NCI-H82 treated with DMSO at 0.1 percent for 48 hours (cell line): ENCODE measurements at regions not wholly inside any gene's neighbourhood (a gene's known extent, or its start where the extent isn't known, plus 50 kb on each side); places are given as distances from the start of the nearest gene placed in this dataset.
"Not testable (repeated sequence)": the region's sequence is repeated elsewhere in the genome, so short reads cannot be mapped to it uniquely, and the experiment has no call there.

Experiments used
- DNase-seq: peaks from one replicate; lab custom pipeline; 2025; ENCODE audit not compliant: unreplicated experiment; lab: John Stamatoyannopoulos, UW

DNA sequence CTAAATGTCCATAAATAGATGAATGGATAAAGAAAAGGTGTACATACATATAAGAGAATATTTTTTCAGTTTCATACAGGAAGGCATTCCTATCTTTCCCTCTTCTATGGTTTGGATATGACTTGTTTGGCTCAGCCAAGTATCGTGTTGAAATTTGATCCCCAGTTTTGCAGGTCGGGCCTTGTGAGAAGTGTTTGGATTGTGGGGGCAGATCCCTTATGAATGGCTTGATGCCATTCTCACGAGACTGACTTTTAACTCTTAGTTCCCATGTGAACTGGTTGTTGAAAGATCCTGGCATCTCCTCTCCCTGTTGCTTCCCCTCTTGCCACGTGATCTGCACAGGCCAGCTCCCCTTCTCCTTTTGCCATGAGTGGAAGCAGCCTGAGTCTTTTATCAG lies 421.1 kb upstream of the FTMT start:
- DNase-seq: no peak

DNA sequence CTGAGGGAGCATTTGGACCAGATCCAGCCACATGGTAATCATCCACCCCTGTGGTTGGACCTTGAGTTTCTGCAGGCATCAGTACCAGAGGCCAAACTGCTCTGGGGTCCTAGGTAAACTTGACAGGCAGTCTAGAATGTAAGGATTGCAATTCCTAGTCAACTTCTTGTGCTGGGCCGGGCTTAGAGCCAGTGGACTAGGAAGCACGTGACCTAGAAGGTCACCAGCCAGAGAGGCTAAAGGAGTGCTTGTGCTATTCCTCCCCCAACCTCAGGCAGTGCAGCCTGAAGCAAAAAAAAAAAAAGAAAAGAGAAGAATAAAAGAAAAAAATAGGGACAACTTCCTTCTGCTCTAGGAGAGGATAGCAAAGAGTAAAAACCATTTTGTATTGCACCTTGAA lies 406.2 kb upstream of the FTMT start:
- DNase-seq: no peak

DNA sequence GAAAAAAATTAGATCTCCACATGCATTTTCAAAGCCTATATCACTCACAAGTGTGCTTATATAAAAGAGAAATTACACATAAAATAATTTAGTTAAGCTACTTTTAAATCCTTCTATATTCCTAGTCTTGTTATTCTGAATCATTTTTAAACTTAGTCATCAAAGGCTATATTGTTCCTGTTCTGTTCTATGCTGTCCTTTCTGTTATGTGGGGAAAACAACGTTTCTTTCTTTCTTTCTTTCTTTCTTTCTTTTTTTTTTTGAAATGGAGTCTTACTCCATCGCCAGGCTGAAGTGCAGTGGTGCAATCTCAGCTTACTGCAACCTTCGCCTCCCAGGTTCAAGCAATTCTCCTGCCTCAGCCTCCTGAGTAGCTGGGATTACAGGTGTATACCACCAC lies 389.2 kb upstream of the FTMT start:
- DNase-seq: no peak

DNA sequence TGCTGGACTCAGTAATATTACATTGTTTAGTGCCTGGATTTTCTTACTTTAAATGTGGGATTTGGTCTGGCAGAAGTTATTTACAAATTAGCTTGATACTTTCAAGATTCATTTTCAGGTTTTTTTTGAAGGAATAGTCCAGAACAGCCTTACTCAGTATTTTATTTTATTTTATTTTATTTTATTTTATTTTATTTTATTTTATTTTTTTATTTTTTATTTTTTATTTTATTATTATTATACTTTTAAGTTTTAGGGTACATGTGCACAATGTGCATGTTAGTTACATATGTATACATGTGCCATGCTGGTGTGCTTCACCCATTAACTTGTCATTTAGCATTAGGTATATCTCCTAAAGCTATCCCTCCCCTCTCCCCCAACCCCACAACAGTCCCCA lies 380.5 kb upstream of the FTMT start:
- DNase-seq: not testable (repeated sequence)

DNA sequence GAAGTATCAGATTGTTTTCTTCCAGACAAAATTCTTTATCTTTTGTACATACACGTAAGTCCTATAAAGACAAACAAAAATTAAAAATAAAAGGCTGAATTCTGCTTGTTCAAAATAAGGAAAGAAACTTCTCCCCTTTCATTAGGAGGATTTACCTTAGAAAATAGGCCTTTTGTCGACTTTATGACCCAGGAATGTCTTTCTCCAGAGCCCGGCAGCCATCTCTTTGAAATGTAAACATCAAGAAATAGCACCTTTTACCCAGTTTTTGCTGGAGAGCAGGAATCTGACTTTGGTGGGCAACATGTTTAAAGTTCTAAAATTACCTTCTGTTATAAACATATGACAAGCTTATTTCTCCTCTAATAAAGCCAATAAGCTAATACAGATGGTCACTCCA lies 373.0 kb upstream of the FTMT start:
- no peak for DNase-seq

DNA sequence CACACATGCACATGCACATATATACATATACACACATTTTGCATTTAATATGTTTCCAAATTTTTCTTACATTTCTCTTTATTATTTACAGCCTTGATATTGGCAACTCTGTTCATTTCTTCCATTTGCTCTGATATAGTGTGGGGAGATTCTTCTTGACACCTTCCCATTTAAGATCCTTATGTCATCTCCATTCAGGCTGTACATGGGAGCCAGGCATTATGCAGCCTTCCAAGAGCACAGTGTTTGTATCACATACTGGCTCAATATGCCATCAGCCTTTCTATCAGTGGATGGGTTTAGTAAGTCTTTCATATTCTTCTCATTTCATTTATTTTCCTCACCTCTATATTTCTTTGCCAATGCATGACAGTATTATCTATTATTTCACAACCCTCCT lies 372.3 kb upstream of the FTMT start:
- no peak for DNase-seq

DNA sequence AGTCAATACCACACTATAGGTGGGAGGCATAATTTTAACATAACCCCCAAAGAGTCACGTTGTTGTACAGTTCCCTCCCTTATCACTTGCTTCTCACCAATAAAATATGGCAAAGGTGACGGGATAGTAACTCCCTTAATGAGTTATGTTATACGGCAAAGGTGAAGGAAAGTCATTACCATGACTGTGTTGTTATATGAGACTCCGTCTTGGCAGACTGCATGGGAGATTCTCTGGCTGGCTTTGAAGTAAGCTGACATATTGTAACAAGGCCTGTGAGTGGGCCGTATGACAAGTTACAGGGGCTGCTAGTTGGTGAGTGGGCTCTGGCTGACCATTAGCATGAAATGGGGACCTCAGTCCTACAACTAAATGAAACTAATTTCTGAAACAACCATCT lies 366.4 kb upstream of the FTMT start:
- DNase-seq: no peak

DNA sequence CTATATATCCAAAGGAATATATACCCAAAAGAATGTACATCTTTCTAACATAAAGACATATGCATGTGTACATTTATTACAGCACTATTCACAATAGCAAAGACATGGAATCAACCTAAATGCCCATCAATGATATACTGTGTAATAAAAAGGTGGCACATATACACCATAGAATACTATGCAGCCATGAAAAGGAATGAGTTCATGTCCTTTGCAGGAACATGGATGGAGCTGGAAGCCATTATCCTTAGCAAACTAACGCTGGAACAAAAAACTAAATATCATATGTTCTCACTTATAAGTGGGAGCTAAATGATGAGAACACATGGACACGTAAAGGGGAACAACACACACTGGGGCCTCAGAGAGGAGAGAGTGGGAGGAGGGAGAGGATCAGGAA lies 365.7 kb upstream of the FTMT start:
- DNase-seq: not testable (repeated sequence)

DNA sequence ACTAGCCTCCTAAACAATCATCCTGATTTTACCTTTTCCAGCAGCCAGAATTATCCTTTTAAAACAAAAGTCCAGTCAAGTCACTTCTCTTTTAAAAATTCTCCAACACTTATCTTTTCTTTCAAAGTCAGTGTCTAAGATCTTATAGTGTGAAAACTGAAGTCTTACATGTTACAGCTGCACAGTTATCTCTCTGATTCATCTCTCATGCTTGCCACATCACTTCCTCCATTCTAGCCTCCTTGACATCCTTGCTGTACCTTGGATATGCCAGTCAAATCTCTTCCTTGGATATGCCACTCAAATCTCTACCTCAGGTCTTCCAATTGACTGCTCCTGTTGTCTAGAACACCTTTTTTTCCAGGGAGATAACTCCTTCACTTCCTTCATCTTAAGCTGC lies 361.7 kb upstream of the FTMT start:
- DNase-seq: no peak

DNA sequence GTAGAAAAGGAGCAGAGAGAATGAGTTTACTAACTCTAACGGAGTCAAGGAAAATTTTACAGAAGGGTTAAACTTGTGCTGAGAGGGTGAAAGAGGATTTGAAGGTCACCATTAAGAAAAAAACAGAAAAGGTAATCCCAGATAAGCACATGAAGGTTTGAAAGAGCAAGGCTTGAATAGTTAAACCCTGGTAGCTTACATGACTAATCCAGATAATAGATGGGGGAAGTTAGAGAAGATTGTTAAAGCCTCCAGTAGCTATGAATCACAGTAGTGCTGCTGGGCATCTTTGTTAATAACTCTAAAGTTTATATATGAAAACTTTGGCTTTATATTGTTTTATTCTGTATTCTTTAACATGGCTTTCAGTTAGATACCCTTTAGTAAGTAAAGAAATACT lies 354.5 kb upstream of the FTMT start:
- DNase-seq: peak; percentile 89

DNA sequence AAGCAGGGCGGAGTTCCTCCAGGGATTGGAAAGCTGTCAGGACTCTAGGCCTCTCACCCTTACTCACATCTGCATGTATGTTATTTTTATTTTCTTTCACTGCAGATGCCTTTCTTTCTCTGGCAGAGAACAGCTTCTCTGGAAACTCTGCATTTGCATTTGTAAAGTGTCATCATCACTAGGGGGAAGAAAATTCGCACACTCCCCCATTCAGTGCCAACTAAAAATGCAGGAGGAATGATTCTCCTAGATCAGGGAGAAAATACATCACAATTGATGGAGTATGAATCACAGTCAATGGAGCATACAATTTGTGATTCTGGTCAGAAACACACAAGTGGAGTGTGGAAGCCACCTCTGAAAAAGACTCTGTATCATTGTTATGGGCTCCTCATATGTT lies 351.4 kb upstream of the FTMT start:
- no peak for DNase-seq

DNA sequence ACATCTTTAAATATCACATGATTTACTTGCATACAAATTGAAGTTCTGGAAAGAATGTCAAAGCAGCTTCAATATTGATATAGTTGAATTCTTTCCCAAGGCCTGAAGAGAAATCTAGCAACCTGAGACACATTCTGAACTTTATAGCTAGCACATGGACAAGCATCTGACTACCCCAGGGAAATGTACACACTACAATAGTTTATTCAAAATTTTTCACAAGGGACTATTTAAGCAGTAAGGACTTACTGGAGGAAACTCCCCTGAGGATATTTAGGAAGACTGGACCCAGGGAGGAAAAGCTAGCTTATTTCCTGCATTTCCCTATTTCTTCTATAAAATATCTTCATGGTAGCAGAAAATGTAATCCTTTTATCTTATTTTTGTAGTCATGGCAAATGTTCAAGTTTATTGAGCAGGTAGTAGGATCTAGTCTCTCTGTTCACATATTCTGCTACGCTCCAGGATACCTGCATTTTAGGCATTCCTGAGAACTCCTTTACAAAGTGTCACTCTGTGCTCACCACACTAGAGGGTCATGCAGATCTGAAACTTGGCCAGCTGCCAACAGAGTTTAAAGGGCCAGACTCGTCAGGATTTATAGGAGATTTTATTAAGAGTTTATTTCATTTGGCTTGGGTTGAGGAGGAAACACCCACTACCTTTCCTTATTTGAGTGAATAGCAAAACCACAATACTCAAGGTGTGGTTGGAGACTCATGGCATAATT lies 348.4 kb upstream of the FTMT start:
- peak; percentile 74 for DNase-seq

DNA sequence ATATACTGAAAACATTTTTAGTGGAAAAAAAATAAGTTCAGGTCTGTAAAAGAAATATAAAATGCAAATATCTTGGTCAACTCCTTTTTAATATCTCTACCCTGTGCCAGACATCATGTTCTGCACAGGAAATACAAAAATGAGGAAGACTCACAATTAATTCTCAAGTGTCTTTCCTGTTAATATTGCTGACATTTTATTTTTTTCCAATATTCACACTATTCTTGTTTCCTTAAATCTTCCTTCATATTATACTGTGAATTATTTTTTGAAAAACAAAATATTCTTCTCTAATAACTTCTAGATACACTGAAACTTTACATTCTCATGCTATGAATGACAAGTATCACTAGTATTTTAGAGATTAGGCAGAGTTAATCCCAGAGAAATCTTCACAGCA lies 334.7 kb upstream of the FTMT start:
- DNase-seq: no peak

DNA sequence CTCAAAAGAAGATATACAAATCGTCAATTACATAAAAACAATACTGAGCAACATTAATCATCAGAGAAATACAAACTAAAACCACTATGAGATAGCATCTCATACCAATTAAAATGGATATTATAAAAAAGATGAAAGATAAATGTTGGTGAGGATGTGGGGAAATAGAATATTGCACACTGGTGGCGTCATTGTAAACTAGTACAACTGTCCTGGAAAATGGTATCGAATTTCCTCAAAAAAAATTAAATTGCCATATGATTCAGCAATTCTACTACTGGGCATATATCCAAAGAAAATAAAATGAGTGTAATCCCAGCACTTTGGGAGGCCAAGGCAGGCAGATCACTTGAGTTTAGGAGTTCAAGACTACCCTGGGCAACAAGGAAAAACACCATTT lies 326.0 kb upstream of the FTMT start:
- no peak for DNase-seq

DNA sequence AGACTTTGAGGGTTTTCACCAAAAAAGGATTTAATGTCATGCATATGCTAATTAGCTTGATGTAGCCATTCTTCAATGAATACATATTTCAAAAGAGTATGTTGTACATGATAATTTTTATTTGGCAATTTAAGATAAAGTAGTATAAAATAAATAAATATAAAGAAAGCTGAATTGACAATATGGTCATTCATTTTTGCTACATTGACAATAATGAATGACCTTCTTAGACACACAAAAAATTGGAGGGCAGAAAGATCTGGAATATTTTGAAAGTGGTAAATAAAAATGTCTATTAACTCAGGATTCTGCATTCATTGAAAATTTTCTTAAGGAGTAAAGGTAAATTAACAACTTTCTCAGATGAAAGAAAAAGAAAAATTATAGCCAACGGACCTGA lies 324.8 kb upstream of the FTMT start:
- DNase-seq: no peak

DNA sequence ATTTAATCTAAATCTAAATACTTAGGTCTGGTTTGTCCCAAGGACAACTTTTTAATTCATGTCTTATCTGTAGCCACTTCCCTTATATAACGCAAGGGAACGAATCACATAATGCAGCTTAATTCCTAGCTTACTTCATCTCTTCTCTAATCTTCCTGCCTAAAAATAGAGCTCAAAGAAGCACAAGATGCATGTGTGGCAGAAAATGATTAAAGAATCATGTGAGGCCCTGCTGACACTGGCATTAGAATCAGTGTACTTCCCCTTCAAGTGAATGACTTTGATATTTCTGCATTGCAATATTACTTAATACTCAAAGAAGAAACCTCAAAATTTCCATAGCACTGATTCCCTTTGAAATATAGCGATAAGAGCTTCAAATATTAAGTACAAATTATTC lies 317.9 kb upstream of the FTMT start:
- no peak for DNase-seq

DNA sequence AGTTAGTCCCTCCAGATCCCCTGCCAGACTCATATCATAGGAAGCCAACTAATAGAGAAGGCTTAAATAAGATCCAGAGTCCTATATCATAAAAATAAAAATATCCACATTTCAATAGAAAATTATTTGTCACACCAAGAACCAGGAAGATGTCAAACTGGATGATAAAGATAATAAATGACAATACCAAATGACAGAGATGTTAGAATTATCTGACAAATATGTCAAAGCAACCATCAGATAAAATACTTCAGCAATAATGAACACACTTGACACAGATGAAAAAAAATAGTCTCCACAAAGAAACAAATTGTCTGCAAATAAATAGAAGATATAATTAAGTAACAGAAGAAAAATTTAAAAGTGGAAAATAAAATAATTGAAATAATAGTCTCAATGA lies 300.7 kb upstream of the FTMT start:
- DNase-seq: no peak

DNA sequence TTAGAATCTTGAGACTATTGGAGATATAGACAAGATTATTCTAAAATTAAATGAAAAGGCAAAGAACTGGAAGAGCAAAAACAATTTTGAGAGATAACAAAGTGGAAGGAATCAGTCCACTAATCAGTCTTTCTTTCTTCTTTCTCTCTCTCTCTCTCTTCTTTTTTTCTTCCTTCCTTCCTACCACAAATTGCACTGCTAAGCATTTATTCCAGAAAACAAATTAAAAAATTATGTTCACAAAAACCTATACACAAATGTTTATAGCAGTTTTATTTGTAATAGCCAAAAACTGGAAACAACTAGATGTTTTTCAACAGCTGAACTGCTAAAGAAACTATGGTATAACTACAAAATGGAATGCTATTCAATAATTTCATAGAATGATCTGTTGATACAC lies 291.9 kb upstream of the FTMT start:
- no peak for DNase-seq

DNA sequence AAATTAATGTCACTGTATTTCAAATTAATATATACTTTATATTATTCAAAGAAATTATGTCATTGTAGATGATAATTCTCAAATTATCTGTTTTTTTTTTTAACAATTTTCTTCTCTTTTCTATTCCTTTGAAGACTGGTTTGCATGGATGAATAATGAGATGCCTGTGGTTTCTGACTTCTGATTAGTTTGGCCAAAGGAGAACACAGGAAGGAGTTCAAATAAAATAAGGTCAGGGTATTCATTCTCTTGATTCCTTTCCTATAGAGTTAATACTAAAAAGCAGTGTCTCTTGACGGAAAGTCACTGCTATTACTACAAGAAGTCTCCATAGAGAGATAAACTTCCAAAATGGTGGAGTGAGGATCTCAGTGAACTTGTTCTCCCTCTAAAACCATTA lies 279.6 kb upstream of the FTMT start:
- DNase-seq: no peak

DNA sequence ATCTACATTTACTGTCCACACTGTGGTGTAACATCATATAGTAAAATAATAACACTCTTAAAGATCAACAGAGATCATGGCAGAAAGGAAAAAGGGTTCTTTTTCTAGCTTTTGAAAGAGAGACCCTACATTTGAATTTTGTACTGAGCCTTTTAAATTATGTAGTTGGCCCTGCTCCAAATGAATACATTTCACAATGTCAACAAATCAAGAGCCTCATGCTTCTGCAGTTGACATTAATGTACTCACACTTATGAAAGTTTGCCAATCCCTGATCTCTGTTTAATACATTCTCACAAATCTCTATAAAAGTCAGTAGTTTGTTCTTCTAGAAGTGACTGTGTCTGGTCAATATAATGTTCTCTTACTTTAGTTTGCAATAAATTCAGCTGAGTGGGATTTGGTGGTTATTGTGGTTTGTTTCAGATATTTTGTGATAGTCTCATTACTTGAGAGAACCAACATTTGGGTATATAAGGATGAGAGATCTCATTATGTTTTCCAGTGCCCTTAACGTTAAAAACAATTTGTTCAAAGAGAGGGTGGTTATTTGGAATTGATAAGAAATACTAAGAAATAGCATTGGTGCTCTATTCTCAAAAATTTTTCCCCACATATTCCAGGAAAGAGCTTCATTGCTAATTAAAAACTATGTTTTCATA lies 277.8 kb upstream of the FTMT start:
- DNase-seq: no peak

DNA sequence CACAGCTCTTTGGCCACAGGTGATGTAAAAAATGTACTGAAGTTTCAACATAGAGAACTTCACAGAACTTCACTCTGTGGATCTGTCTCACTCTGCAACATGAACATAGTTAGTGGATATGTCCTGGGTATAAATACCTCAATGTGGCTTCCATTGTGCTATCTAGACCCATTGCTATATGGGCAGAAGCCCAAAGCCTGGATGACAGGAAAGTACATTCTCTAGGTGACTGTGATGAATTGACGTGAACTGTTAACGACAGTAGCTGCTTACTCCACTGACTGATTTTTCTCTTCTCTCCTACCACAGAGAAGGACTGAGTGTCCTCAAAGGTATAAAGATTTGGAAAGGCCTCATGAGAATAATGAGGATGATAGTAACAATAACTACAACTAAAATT lies 270.1 kb upstream of the FTMT start:
- no peak for DNase-seq

DNA sequence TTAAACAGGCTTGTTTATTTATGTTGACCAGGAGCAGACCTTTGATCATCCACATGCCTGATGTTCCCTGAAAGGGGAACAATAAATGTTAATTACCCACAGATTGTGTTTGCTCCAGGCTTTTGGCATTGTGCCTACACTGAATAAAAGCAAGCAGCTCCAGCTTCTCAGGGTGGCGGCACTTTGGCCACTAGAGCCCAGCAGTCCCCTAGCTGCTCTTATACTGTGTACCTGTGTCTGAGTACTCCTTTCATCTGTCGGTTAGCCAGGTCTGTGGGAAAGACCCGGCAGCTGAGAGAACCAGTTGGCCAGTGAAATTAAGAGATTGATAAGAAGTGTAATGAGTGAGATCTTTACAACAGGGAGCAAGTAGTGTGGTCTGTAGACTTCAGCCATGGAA lies 254.8 kb upstream of the FTMT start:
- no peak for DNase-seq

DNA sequence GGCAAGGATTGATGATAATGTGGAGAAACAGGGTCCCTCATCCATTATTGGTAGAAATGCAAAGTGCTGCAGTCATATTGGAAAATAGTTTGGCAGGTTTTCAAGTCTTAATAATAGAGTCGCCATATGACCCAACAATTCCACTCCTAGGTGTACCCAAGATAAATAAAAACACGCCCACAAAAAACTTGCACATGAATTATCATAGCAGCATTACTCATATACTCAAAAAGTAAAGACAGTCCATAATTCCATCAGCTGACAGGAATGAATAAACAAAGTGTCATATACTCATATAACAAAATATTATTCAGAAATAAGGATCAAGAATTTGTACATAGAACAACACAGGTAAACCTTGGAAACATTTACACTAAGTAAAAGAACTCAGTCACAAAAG lies 242.9 kb upstream of the FTMT start:
- no peak for DNase-seq
